ENCODE measurements at regions not wholly inside any gene's neighbourhood (a gene's known extent, or its start where the extent isn't known, plus 50 kb on each side); places are given as distances from the start of the nearest gene placed in this dataset.
"Not testable (repeated sequence)": the region's sequence is repeated elsewhere in the genome, so short reads cannot be mapped to it uniquely, and the experiment has no call there.

- DNase-seq (ENCODE audit: low read depth) = no peak
Measured at GRCh38 chr6:7000825-7001777, 106.7 kb upstream of the RREB1 start.

- DNase-seq (ENCODE audit: low read depth) = no peak
Measured at GRCh38 chr6:7003041-7003440, 104.7 kb upstream of the RREB1 start.

- DNase-seq (ENCODE audit: low read depth) = no peak
Measured at GRCh38 chr6:7004581-7005297, 103.0 kb upstream of the RREB1 start.

- no peak for DNase-seq (ENCODE audit: low read depth)
Measured at GRCh38 chr6:7006515-7007191, 101.1 kb upstream of the RREB1 start.

GRCh38 chr6:7008451-7008988, 99.2 kb upstream of the RREB1 start:
- DNase-seq (ENCODE audit: low read depth) = no peak

GRCh38 chr6:7016226-7016625, 91.5 kb upstream of the RREB1 start:
- DNase-seq (ENCODE audit: low read depth) = no peak

- DNase-seq (ENCODE audit: low read depth) = no peak
Measured at GRCh38 chr6:7021301-7021700, 86.5 kb upstream of the RREB1 start.

- DNase-seq (ENCODE audit: low read depth) = no peak
Measured at GRCh38 chr6:7025861-7026260, 81.9 kb upstream of the RREB1 start.

GRCh38 chr6:7028963-7029362, 78.8 kb upstream of the RREB1 start:
- DNase-seq (ENCODE audit: low read depth) = not testable (repeated sequence)

GRCh38 chr6:7030968-7031367, 76.8 kb upstream of the RREB1 start:
- not testable (repeated sequence) for DNase-seq (ENCODE audit: low read depth)

- no peak for DNase-seq (ENCODE audit: low read depth)
Measured at GRCh38 chr6:7033202-7033601, 74.6 kb upstream of the RREB1 start.

- DNase-seq (ENCODE audit: low read depth) = no peak
Measured at GRCh38 chr6:7034055-7034454, 73.7 kb upstream of the RREB1 start.

- no peak for DNase-seq (ENCODE audit: low read depth)
Measured at GRCh38 chr6:7035837-7036249, 71.9 kb upstream of the RREB1 start.

GRCh38 chr6:7041511-7042026, 66.2 kb upstream of the RREB1 start:
- DNase-seq (ENCODE audit: low read depth) = no peak

GRCh38 chr6:7042056-7042653, 65.6 kb upstream of the RREB1 start:
- peak; percentile 58 for DNase-seq (ENCODE audit: low read depth)

GRCh38 chr6:7042654-7043545, 64.9 kb upstream of the RREB1 start:
- no peak for DNase-seq (ENCODE audit: low read depth)

GRCh38 chr6:7045331-7045730, 62.4 kb upstream of the RREB1 start:
- DNase-seq (ENCODE audit: low read depth) = no peak

GRCh38 chr6:7045746-7046145, 62.0 kb upstream of the RREB1 start:
- DNase-seq (ENCODE audit: low read depth) = no peak

- no peak for DNase-seq (ENCODE audit: low read depth)
Measured at GRCh38 chr6:7047128-7047527, 60.6 kb upstream of the RREB1 start.

- DNase-seq (ENCODE audit: low read depth) = no peak
Measured at GRCh38 chr6:7047966-7048365, 59.8 kb upstream of the RREB1 start.
